Adrenal gland (tissue), 9 donors: ENCODE measurements at regions not wholly inside any gene's neighbourhood (a gene's known extent, or its start where the extent isn't known, plus 50 kb on each side); places are given as distances from the start of the nearest gene placed in this dataset.

Experiments used
- DNase-seq, 7 donors: peaks; one replicate each; pipeline ENCODE4 v3.0.0-alpha.2; 2019 to 2020
- H3K27ac ChIP-seq, 5 donors: fragments of 200-600 bp; sonication (generic) in 4 of 5; 1 replicate in 3 of 5; 2 replicates in 2 of 5; pipeline versions ENCODE4 v1.5.1 to v1.8.0; 2016 to 2020; ENCODE audit warnings: mild to moderate bottlenecking in 1 of 5
- H3K27me3 ChIP-seq: fragments of 200-600 bp; 2 replicates; pipeline ENCODE4 v1.8.0; 2021
- H3K36me3 ChIP-seq, 2 donors: fragments of 200-600 bp; replicated peaks in 1 of 2; 1 replicate in 1 of 2; 2 replicates in 1 of 2; pipeline versions ENCODE4 v1.5.1 to v1.8.0; 2018 to 2022
- H3K4me1 ChIP-seq, 2 donors: fragments of 200-600 bp; replicated peaks in 1 of 2; 1 replicate in 1 of 2; 2 replicates in 1 of 2; pipeline versions ENCODE4 v1.5.1 to v1.8.0; 2018 to 2021
- H3K4me3 ChIP-seq, 4 donors: fragments of 200-600 bp; sonication (generic) in 3 of 4; one replicate each; pipeline ENCODE4 v1.5.1; 2016 to 2018
- H3K9me3 ChIP-seq, 3 donors: fragments of 200-600 bp; sonication (generic) in 1 of 3; replicated peaks in 1 of 3; 1 replicate in 2 of 3; 2 replicates in 1 of 3; pipeline versions ENCODE4 v1.5.1 to v1.8.0; 2016 to 2021
- CTCF ChIP-seq, 6 experiments: fragments of 450-650 bp in 4 of 6; fragments of 200-600 bp in 2 of 6; sonication (generic) in 1 of 6; IDR thresholded peaks; 1 replicate in 5 of 6; 2 replicates in 1 of 6; pipeline versions ENCODE4 v1.5.1 to v1.8.0; 2016 to 2021; ENCODE audit warnings: antibody characterized with exemption in 6 of 6, mild to moderate bottlenecking in 2 of 6, moderate library complexity in 1 of 6
- POLR2A ChIP-seq, 2 donors: fragments of 450-650 bp; IDR thresholded peaks; one replicate each; pipeline ENCODE4 v1.6.1; 2017; ENCODE audit warnings: antibody characterized with exemption in 2 of 2, mild to moderate bottlenecking in 2 of 2, moderate library complexity in 1 of 2
- WGBS, 4 donors: extraction: QIAGEN DNeasy Blood & Tissue Kit in 2 of 4; methylation state at CpG; one replicate each; pipeline versions ENCODE4 v1.1.5 to v1.1.7; 2013 to 2017; 5-methylcytosine and 5-hydroxymethylcytosine counted together
- intact Hi-C, 2 donors: fragments of 100-400 bp; cut with DNase I; formaldehyde crosslinking; loops; one replicate each; pipeline versions ENCODE4 v1.14.1 to v1.15.0; 2022 to 2023
- donor health status: healthy with polysubstance abuse.
- donor health status: Bipolar disorder and iron deficiency.
- donor health status: DM: yes; HTN: yes; CAD: no.
- donor health status: DM: no; HTN: no; CAD: no.
- donor health status: DM: no; HTN: no; CAD: no.

- intact Hi-C loops: no loop called here
- Histone ChIP-seq H3K9me3 (no peaks in the 10 kb centered on the region), H3K27me3 (peaks cover 5% of the 10 kb centered on the region), H3K4me3 (no peak overlapping the region), H3K4me1 (no peaks in the 10 kb centered on the region), H3K27ac (no peak overlapping the region), H3K36me3 (no peaks in the 10 kb centered on the region)
- 46 to 57% (median 51%) methylated on average over 3 of the region's 3 CpGs for WGBS, 4 donors
- TF ChIP-seq POLR2A (IDR thresholded peaks at IDR 0.05) (no peak), CTCF (IDR thresholded peaks at IDR 0.05) (no peak)
- DNase-seq: no peak
Observed at GRCh38 chr9:1918108-1918507, 97.0 kb upstream of the SMARCA2 start.

GRCh38 chr9:1918622-1919021, 96.5 kb upstream of the SMARCA2 start:
- intact Hi-C loops: no loop called here

GRCh38 chr9:1919229-1919628, 95.9 kb upstream of the SMARCA2 start:
- no peak overlapping the region for H3K27ac ChIP-seq
- H3K36me3 ChIP-seq: no peaks in the 10 kb centered on the region
- H3K4me1 ChIP-seq: no peaks in the 10 kb centered on the region
- intact Hi-C loops: no loop called here
- no peak for TF ChIP-seq CTCF (IDR thresholded peaks at IDR 0.05)
- no peak for TF ChIP-seq POLR2A (IDR thresholded peaks at IDR 0.05)
- H3K9me3 ChIP-seq: no peaks in the 10 kb centered on the region
- peaks cover 5% of the 10 kb centered on the region for H3K27me3 ChIP-seq
- no peak overlapping the region for H3K4me3 ChIP-seq
- DNase-seq: no peak
- WGBS, 4 donors: 77 to 83% (median 80%) methylated on average over 4 of the region's 4 CpGs

More at GRCh38 chr9:1918622-1919021, 96.5 kb upstream of the SMARCA2 start:
- no peak for TF ChIP-seq POLR2A (IDR thresholded peaks at IDR 0.05)
- TF ChIP-seq CTCF (IDR thresholded peaks at IDR 0.05): no peak
- Histone ChIP-seq H3K4me3 (no peak overlapping the region), H3K27ac (no peak overlapping the region), H3K36me3 (no peaks in the 10 kb centered on the region), H3K27me3 (peaks cover 5% of the 10 kb centered on the region), H3K4me1 (no peaks in the 10 kb centered on the region), H3K9me3 (no peaks in the 10 kb centered on the region)
- WGBS, 4 donors: 60 to 73% (median 70%) methylated on average over 4 to 5 of the region's 5 CpGs
- DNase-seq: no peak

DNA sequence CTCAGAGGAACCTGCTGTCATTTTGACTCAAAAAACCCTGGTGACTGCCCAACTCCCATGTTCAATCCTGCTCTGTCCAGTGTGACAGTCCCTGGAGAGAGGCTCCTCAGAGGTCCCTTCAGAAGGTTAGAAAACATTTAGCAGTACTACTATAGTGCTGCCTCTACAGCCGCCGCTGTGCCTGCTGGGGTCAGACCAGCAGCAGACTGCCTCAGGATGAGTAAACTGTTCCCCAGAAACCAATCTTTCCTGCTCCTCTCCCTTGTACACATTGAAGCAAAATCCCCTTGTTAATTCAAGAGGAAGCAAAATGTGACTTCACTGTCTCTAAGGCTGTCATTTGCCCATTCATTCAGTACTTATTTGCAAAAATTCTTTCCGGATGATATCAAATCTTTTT, 94.8 kb upstream of the SMARCA2 start:
- H3K27ac ChIP-seq: no peak overlapping the region
- TF ChIP-seq CTCF (IDR thresholded peaks at IDR 0.05) (no peak), POLR2A (IDR thresholded peaks at IDR 0.05) (no peak)
- no peaks in the 10 kb centered on the region for H3K4me1 ChIP-seq
- H3K9me3 ChIP-seq: no peaks in the 10 kb centered on the region
- 67 to 80% (median 74%) methylated on average over 1 to 3 of the region's 3 CpGs for WGBS, 4 donors
- H3K27me3 ChIP-seq: peaks cover 5% of the 10 kb centered on the region
- intact Hi-C loops: no loop called here
- DNase-seq: no peak
- H3K36me3 ChIP-seq: no peaks in the 10 kb centered on the region
- H3K4me3 ChIP-seq: no peak overlapping the region
